ENCODE measurements at regions not wholly inside any gene's neighbourhood (a gene's known extent, or its start where the extent isn't known, plus 50 kb on each side); places are given as distances from the start of the nearest gene placed in this dataset.

GRCh38 chr16:64736857-64737256 is 385.0 kb downstream of the CDH11 start:
- no peak for TF ChIP-seq CTCF (IDR thresholded peaks at IDR 0.05)
- no peak for TF ChIP-seq POLR2A (IDR thresholded peaks at IDR 0.05)
